ENCODE measurements at regions not wholly inside any gene's neighbourhood (a gene's known extent, or its start where the extent isn't known, plus 50 kb on each side); places are given as distances from the start of the nearest gene placed in this dataset.

DNA sequence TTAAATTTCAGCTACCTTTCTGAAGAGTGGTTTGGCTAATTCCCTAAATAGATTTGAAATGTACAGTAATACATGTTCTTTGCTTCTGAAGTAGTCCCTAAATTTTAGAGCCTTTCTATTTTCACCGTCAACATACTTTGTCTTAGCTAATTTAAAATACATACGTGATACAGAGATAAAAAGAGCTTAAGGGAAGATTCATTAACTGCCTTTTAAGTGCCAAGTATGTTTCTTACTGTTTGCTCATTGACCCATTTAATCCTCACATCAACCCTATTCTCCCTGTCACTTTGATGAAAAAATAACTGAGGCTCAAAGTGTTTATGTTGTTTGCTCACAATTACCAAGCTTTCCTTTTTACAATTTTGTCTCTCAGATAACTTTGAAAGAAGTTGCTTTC is 118.6 kb upstream of the CDH7 start:
- Histone ChIP-seq H3K9me3 (no peaks in the 10 kb centered on the region), H3K27me3 (no peaks in the 10 kb centered on the region), H3K36me3 (no peaks in the 10 kb centered on the region), H3K4me3 (no peak overlapping the region), H3K4me1 (no peaks in the 10 kb centered on the region), H3K27ac (no peak overlapping the region)
- DNase-seq (ENCODE audit: low spot score in 2 of 2): no peak
- intact Hi-C loops (cut with DNase I): no loop called here
- TF ChIP-seq, protein P1, sequence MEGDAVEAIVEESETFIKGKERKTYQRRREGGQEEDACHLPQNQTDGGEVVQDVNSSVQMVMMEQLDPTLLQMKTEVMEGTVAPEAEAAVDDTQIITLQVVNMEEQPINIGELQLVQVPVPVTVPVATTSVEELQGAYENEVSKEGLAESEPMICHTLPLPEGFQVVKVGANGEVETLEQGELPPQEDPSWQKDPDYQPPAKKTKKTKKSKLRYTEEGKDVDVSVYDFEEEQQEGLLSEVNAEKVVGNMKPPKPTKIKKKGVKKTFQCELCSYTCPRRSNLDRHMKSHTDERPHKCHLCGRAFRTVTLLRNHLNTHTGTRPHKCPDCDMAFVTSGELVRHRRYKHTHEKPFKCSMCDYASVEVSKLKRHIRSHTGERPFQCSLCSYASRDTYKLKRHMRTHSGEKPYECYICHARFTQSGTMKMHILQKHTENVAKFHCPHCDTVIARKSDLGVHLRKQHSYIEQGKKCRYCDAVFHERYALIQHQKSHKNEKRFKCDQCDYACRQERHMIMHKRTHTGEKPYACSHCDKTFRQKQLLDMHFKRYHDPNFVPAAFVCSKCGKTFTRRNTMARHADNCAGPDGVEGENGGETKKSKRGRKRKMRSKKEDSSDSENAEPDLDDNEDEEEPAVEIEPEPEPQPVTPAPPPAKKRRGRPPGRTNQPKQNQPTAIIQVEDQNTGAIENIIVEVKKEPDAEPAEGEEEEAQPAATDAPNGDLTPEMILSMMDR (IDR thresholded peaks at IDR 0.05): no peak

DNA sequence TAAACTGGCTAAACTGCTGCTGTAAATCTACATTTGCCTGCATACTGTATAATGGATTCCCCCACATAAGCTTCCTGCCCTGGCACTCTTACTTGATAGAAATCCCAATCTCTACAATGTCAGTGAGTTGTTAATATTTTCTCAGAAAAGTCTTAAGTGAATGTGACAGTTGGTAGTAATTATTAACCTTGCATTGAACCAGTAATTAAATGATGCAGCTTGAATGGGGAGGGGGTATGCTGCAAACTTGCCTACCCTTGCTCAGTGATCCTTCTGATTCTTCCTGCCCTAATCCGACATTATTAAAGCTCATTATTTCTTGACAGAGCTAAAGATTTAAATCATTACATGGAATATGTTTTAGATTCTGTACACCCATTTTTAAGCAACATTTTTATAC is 119.0 kb upstream of the CDH7 start:
- no peak overlapping the region for H3K27ac ChIP-seq
- H3K4me1 ChIP-seq: no peaks in the 10 kb centered on the region
- no peaks in the 10 kb centered on the region for H3K36me3 ChIP-seq
- TF ChIP-seq, protein P1 (IDR thresholded peaks at IDR 0.05): no peak
- DNase-seq (ENCODE audit: low spot score in 2 of 2): no peak
- H3K9me3 ChIP-seq: no peaks in the 10 kb centered on the region
- intact Hi-C loops (cut with DNase I): no loop called here
- H3K27me3 ChIP-seq: no peaks in the 10 kb centered on the region
- H3K4me3 ChIP-seq: no peak overlapping the region

DNA sequence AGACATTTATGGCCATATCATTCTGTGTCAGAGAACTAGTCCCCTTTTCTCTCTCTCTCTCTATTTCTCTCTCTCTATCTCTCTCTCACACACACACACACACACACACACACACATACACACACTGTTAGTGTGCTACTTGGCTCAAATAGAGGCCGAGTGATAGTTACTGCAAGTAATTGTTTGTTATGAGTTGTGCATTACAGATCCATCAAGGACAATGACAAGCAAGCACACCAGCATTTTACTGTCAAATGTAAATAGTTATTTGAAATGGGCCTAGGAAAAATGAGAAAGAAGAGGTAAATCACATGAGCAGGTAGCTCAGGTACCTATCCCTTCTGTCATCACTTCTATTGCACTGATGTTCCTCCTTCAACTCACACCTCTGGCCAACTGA is 122.4 kb upstream of the CDH7 start:
- intact Hi-C loops (cut with DNase I): no loop called here

DNA sequence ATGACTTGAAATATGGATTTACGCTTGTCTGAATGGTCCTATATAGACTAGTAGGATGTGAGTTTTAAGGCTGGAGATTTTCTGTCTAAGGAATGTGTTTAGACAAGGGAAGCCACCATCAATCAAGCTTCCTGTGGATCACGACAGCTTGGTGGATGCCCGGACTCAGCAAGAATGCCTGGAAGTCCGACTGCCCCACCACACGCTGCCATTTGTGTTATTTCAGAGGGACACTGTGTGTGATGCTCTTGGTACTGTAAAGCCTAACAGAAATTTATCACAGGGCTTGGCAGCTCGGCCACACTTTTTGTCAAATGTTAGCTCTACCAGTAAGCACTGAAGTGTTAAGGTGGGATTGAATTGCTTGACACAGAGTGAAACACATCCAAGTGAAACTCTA is 127.1 kb upstream of the CDH7 start:
- H3K4me3 ChIP-seq: no peak overlapping the region
- H3K27me3 ChIP-seq: no peaks in the 10 kb centered on the region
- no peak for DNase-seq (ENCODE audit: low spot score in 2 of 2)
- TF ChIP-seq, protein P1 (IDR thresholded peaks at IDR 0.05): no peak
- H3K36me3 ChIP-seq: no peaks in the 10 kb centered on the region
- no peaks in the 10 kb centered on the region for H3K9me3 ChIP-seq
- intact Hi-C loops (cut with DNase I): no loop called here
- no peak overlapping the region for H3K27ac ChIP-seq
- H3K4me1 ChIP-seq: no peaks in the 10 kb centered on the region

More for the DNA sequence above, 122.4 kb upstream of the CDH7 start:
- TF ChIP-seq, protein P1 (IDR thresholded peaks at IDR 0.05): no peak
- Histone ChIP-seq H3K4me3 (no peak overlapping the region), H3K4me1 (no peaks in the 10 kb centered on the region), H3K27ac (no peak overlapping the region), H3K27me3 (no peaks in the 10 kb centered on the region), H3K9me3 (no peaks in the 10 kb centered on the region), H3K36me3 (no peaks in the 10 kb centered on the region)
- DNase-seq (ENCODE audit: low spot score in 2 of 2): no peak

DNA sequence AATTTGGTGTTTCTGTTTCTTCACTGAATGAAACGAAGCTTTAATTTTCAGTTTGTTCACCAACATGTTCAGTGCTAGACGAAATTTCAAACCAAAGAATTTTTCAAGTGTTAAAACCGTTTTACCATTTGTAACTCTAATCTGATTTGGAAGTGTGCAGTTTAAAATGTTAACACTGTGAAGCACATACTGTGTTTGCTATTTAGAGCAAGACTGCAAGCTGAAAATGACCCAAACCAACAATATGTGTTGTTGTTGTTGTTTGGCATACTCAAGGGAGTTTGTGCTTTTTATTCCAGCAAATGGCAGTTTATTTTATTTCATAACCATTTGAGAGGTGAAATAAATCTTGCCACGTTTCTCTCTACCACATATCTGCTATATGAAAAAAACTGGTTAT is 128.4 kb upstream of the CDH7 start:
- intact Hi-C loops (cut with DNase I): no loop called here
- Histone ChIP-seq H3K4me3 (no peak overlapping the region), H3K27ac (no peak overlapping the region), H3K36me3 (no peaks in the 10 kb centered on the region), H3K27me3 (no peaks in the 10 kb centered on the region), H3K9me3 (no peaks in the 10 kb centered on the region), H3K4me1 (no peaks in the 10 kb centered on the region)
- TF ChIP-seq, protein P1 (IDR thresholded peaks at IDR 0.05): no peak
- DNase-seq (ENCODE audit: low spot score in 2 of 2): no peak

DNA sequence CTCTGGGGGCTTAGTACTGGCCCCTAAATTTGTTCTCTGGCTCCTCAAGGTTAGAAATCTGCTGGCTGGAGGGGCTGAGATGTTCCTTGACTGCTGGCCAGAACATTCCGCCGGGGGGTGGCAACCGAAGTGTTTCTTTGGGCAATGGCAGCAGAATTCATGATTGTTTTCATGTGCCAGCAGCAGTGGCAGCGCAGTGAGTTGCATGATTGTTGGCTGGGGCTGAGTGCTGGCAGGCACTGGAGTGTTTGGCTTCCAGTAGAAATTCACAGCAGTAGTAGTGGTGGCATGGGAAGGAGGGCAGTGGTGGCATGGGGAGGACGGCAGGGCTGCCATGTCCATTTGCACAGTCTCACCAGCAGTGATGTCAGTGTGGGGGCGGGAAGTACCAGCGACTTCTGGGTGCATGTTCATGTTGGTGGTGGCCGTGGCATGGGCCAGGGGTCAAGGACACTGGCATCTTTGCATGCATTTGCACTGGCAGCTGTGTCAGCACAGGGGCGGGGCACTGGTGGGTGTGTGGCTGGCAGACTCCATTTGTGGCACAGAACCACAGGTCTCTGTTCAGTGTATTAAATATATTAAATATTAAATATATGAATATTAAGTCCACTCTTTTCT is 130.6 kb upstream of the CDH7 start:
- Histone ChIP-seq H3K27me3 (no peaks in the 10 kb centered on the region), H3K4me1 (no peaks in the 10 kb centered on the region), H3K27ac (no peak overlapping the region), H3K4me3 (no peak overlapping the region), H3K36me3 (no peaks in the 10 kb centered on the region), H3K9me3 (no peaks in the 10 kb centered on the region)
- TF ChIP-seq, protein P1 (IDR thresholded peaks at IDR 0.05): no peak
- intact Hi-C loops (cut with DNase I): no loop called here
- DNase-seq (ENCODE audit: low spot score in 2 of 2): no peak
